ENCODE measurements at regions not wholly inside any gene's neighbourhood (a gene's known extent, or its start where the extent isn't known, plus 50 kb on each side); places are given as distances from the start of the nearest gene placed in this dataset.
A peak's percentile ranks its signal among the peaks of the same experiment; 100 is the strongest.

DNA sequence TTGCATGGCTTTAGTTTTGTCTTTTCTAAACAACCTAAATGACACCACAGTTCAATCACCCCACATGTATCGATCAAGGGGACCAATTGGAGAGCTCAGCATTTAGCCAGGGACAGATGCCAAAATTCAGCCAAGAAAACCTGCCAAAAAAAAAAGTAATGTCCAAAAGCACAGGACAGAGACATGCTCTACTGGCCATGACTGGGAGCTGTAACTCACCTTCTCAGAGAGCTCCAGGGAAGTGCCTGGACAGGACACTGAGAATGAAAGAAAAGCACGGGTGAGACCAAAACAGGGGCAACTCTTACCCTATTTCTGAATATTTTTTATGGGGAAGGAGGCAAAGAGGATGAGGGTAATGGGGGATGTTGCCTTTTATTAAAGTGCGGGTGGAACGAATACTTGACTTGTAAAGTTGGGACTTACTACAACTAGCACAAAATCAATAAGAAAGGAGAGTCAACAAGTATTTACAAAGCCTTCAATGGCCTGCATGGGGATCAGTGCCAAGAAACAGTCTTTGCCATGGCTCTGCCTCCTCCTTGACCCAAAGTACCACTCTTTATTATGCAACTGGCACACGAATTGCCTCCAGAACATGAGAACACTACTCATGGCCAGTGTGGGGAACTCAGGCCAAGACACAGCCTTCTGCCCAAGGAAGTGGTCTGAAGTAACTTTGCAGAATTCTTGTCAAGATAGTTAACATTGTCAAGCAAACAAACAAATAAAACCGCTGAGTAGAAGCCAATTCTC is 72.9 kb upstream of the HK2 start:
- no peak for ATAC-seq

GRCh38 chr2:74762789-74763188 is 71.1 kb upstream of the HK2 start:
- no peak for ATAC-seq

GRCh38 chr2:74763962-74764428 is 69.9 kb upstream of the HK2 start:
- ATAC-seq = no peak

DNA sequence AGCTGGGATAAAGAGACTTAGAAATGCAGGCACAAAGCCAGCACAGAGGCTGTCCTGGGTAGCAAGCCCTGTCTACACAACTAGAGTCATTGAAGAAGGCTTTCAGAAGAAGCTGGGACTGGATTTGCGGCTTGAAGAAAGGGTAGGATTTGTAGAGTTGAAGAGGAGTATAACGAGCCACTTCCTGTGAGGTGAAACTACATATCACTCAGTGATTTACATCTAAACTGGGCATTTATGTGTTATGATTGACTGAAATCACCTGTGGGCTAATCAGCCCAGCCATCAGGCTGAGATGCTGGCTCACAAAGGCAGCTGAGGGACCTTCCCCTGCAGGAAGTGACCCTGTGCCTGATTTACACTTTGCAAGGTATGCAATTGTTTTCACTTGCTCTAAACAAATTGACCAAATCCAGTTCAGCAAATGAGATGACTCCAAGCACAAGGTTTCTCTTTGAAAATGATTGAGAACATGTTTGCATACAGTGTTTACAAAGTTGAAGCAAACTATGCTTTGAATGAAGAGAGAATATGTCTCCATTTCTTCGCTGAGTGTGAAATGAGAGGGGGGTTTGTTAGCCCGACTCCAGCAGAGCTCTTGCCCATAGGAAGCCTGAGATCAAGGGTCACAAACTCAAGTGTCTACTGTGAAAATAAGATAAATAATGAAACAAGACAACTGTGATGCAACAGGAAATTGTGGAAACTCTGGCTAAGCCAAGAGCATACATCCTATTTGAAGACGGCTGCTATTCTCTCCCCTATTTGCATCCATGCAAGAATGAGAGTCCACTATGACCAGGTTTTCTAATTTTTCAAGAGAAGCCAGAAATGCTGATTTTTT is 69.3 kb upstream of the HK2 start:
- ATAC-seq = no peak

DNA sequence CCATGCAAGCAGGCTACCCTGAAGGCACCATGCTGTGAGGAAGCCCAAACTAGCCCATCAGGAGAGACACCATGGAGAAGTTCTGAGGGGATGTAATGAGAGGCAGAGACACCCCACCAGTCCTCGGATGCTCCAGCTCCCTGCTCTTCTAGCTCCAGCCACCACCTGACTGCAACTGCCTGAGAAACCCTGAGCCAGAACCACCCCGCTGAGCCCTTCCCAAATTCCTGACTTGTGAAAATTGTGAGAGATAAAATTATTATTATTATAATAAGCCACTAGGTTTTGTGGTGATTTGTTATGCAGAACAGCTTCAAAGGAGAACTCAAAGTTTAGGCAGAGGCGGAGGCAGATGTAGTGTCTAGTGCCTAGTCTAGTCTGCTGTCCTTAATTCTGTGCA is 67.1 kb upstream of the HK2 start:
- ATAC-seq = no peak

- ATAC-seq = no peak
Observed at GRCh38 chr2:74767618-74768017, 66.3 kb upstream of the HK2 start.

GRCh38 chr2:74768401-74768914 is 65.5 kb upstream of the HK2 start:
- ATAC-seq = no peak

DNA sequence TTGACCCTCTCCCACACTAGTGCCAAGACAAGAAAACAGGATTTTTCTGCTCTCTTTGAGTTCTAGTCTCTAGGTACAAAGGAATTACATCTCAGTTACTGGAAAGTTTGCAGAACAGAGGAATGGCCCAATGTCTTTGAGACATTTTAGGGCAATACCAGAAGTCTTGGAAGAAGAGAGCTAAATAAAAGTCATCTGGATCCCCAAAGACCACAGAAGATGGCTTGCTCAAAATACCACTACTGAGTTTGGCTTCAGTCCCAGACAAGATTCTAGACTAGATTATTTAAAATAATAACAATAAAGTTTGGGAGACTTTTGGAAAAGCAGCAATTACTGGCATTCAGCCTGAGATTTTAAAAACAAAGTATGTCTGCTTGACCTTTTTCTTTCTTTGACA is 61.9 kb upstream of the HK2 start:
- ATAC-seq = no peak

GRCh38 chr2:74777161-74777900 is 56.6 kb upstream of the HK2 start:
- ATAC-seq = no peak

DNA sequence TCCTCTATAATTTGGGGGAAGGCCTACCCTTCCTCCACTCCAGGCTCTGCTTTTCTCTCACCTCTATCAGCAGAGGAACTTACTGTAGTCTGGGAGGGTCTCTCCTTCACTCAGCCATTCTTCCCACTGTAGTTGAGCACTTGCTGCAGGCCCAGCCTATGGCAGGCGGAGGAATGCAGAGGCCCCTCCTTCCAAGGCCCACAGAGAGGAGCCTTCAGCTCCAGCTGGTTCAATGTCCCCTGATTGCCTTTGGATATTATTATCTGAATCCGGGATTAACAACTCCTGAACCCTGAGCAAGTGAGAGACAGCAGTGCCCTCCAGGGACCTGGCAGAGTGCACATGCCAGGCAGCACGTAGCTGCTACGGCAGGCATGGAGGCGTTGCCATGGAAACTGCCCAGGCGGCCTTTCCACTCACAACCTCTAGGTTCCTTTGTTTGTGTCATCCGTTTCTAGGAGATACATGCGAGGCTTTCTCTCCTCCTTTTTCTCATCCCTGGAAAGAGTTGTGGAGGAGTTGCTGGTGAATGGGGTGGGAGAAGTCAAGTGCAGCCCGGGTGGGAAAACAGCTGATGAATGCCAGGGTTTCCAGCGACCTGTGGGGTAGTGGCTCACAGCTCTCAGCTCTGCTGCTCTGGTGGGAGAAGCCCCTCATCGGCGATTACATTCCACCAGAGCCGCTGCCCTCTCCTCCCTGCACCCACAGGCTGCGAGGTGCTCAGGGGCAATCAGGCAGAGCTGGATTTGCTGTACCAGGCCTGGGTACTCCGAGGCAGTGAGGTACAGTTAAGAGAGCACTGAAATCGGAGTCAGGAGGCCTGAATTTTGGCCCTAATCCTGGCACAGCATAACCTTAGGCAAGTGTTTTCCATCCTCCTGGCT is 55.3 kb upstream of the HK2 start:
- ATAC-seq = peak; percentile 15

- peak; percentile 59 for ATAC-seq
Observed at GRCh38 chr2:74779265-74779558, 54.7 kb upstream of the HK2 start.

- ATAC-seq = peak; percentile 73
Observed at GRCh38 chr2:74779587-74780135, 54.3 kb upstream of the HK2 start.

Measured in esophagus mucosa (tissue), 1 donor.